ENCODE measurements at regions not wholly inside any gene's neighbourhood (a gene's known extent, or its start where the extent isn't known, plus 50 kb on each side); places are given as distances from the start of the nearest gene placed in this dataset.

DNA sequence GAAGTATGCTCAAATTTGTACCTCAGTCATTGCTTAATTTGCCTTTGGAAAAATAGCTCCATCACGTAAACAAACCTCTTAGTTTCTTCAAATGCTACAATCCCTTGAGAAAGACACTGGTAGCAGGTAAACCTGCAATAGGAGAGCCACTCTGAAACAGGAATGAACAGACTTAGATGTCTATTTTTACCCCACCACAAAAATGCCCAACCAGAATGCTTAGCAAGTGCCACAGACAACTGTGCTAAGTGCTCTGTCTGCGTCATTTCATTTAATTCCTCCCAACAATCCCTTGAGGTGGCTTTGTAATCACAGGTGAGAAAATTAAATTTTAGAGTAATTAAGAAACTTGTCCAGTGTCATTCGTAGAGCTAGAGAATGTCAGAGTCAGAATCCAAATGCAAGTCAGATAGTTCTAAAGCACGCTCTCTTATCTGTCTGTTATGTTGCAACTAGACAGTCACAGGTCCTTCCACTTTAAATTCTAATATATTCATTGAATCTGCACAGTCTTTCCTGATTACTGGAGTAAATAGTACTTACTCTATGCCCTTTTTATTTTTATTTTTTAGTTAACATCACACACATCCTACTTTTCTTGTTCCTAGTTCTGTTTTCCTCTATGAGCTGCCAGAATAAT lies 89.0 kb upstream of the GRIA4 start:
- TF ChIP-seq EZH2 (IDR thresholded peaks at IDR 0.05; ENCODE audit: borderline replicate concordance, insufficient read depth, low read length, poor library complexity, severe bottlenecking) = no peak
- no peak for TF ChIP-seq EP300 (conservative IDR thresholded peaks at IDR 0.05; ENCODE audit: poor library complexity, severe bottlenecking)
- TF ChIP-seq, protein P1, sequence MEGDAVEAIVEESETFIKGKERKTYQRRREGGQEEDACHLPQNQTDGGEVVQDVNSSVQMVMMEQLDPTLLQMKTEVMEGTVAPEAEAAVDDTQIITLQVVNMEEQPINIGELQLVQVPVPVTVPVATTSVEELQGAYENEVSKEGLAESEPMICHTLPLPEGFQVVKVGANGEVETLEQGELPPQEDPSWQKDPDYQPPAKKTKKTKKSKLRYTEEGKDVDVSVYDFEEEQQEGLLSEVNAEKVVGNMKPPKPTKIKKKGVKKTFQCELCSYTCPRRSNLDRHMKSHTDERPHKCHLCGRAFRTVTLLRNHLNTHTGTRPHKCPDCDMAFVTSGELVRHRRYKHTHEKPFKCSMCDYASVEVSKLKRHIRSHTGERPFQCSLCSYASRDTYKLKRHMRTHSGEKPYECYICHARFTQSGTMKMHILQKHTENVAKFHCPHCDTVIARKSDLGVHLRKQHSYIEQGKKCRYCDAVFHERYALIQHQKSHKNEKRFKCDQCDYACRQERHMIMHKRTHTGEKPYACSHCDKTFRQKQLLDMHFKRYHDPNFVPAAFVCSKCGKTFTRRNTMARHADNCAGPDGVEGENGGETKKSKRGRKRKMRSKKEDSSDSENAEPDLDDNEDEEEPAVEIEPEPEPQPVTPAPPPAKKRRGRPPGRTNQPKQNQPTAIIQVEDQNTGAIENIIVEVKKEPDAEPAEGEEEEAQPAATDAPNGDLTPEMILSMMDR (IDR thresholded peaks at IDR 0.05; ENCODE audit: poor library complexity, severe bottlenecking) = no peak
- TF ChIP-seq RAD21 (conservative IDR thresholded peaks at IDR 0.05) = no peak
